ENCODE measurements at regions not wholly inside any gene's neighbourhood (a gene's known extent, or its start where the extent isn't known, plus 50 kb on each side); places are given as distances from the start of the nearest gene placed in this dataset.
A peak's percentile ranks its signal among the peaks of the same experiment; 100 is the strongest.

GRCh38 chr10:118503192-118503591, 92.3 kb downstream of the PRLHR start:
- no peak overlapping the region for H3K4me3 ChIP-seq (ENCODE audit: low read depth, low read length)
- TF ChIP-seq CTCF (IDR thresholded peaks at IDR 0.05; ENCODE audit: insufficient read depth, low read length) = no peak
- no peak for DNase-seq (ENCODE audit: low read depth)

DNA sequence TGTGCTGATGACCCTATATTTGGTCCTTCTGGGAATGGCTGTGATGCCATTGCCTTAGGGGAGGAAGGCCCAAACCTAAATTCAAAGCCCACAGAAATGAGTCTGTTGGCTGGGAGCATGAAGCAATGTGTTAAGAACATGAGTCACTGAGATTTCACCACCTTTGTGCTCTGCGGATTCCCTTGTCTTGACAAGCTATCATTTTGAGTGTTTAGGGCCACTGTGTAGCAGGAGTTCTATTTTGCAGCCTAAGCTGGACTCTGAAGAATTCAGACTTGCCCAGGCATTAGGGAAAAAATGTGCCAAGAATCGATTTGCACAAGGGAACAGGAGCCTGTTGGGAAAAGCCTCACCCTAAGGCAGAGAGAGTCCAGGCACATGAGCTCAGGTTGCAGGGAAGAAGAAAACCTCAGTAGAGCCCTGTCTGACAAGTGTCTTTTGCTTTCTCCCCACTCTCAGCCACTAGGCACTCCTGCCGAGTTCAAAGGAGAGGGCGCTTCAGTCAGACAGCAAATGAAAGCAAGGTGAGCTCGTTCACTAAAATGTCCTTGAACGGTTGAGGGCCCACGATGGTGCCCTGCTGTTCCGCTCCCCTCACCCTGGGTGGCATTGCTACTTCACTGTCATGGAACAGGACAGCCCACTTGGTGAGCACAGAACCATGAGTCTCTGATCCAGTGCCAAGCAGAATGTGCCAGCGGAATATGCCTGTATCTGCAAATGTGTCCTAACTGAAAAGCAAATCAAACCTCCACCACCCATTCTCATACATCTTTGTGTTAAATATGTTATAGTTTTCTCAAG, 93.6 kb downstream of the PRLHR start:
- TF ChIP-seq CTCF (IDR thresholded peaks at IDR 0.05; ENCODE audit: insufficient read depth, low read length) = no peak
- no peak overlapping the region for H3K4me3 ChIP-seq (ENCODE audit: low read depth, low read length)
- peak; percentile 94 for DNase-seq (ENCODE audit: low read depth)

- no peak overlapping the region for H3K4me3 ChIP-seq (ENCODE audit: low read depth, low read length)
- peak; percentile 64 for DNase-seq (ENCODE audit: low read depth)
- no peak for TF ChIP-seq CTCF (IDR thresholded peaks at IDR 0.05; ENCODE audit: insufficient read depth, low read length)
These were observed 94.3 kb downstream of the PRLHR start for GRCh38 chr10:118501171-118501570.

- H3K4me3 ChIP-seq (ENCODE audit: low read depth, low read length) = no peak overlapping the region
- TF ChIP-seq CTCF (IDR thresholded peaks at IDR 0.05; ENCODE audit: insufficient read depth, low read length) = no peak
- DNase-seq (ENCODE audit: low read depth) = peak; percentile 9
These were observed 94.9 kb downstream of the PRLHR start for GRCh38 chr10:118500477-118501104.

GRCh38 chr10:118499186-118499585, 96.3 kb downstream of the PRLHR start:
- DNase-seq (ENCODE audit: low read depth) = no peak
- TF ChIP-seq CTCF (IDR thresholded peaks at IDR 0.05; ENCODE audit: insufficient read depth, low read length) = no peak
- H3K4me3 ChIP-seq (ENCODE audit: low read depth, low read length) = no peak overlapping the region

DNA sequence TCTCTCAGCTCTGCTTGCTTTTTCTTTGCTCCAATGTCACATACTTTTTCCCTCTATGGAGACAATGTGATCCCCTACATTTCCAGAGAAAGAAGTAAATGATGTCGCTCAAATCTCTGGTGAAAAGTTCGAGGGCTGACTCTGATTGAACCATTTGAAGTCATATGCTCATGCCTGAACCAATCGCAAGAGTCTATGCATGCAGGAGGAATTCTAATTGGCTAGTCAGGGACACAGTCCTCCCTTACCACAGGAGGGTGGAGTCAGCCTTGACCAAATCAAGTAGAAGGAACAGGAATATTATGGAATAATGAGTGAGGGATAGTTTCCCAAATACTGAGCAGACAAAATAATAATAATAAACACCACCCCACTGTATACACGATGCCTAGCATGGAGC, 96.8 kb downstream of the PRLHR start:
- TF ChIP-seq CTCF (IDR thresholded peaks at IDR 0.05; ENCODE audit: insufficient read depth, low read length) = no peak
- no peak for DNase-seq (ENCODE audit: low read depth)
- no peak overlapping the region for H3K4me3 ChIP-seq (ENCODE audit: low read depth, low read length)

All from fibroblast of the aortic adventitia (primary cell).